ENCODE measurements at regions not wholly inside any gene's neighbourhood (a gene's known extent, or its start where the extent isn't known, plus 50 kb on each side); places are given as distances from the start of the nearest gene placed in this dataset.

- no peak overlapping the region for H3K4me3 Mint-ChIP-seq
- no peaks in the 10 kb centered on the region for H3K4me1 ChIP-seq (ENCODE audit: insufficient read depth, low read length)
- H3K4me3 ChIP-seq (ENCODE audit: low read length), result no peak overlapping the region
- no peaks in the 10 kb centered on the region for H3K36me3 Mint-ChIP-seq (ENCODE audit: low read depth)
- no peak for DNase-seq
- intact Hi-C loops (cut with DNase I, micrococcal nuclease), result no loop called here
- ChIA-PET CTCF (no interaction called here), POLR2A (no interaction called here)
- H3K27ac Mint-ChIP-seq, result no peak overlapping the region
- no peak for ATAC-seq (ENCODE audit: poor library complexity)
- H3K27ac ChIP-seq (ENCODE audit: low read depth in 1 of 2, low read length in 2 of 2), result no peak overlapping the region
- H3K27me3 Mint-ChIP-seq, result no peaks in the 10 kb centered on the region
- TF ChIP-seq, protein P1, sequence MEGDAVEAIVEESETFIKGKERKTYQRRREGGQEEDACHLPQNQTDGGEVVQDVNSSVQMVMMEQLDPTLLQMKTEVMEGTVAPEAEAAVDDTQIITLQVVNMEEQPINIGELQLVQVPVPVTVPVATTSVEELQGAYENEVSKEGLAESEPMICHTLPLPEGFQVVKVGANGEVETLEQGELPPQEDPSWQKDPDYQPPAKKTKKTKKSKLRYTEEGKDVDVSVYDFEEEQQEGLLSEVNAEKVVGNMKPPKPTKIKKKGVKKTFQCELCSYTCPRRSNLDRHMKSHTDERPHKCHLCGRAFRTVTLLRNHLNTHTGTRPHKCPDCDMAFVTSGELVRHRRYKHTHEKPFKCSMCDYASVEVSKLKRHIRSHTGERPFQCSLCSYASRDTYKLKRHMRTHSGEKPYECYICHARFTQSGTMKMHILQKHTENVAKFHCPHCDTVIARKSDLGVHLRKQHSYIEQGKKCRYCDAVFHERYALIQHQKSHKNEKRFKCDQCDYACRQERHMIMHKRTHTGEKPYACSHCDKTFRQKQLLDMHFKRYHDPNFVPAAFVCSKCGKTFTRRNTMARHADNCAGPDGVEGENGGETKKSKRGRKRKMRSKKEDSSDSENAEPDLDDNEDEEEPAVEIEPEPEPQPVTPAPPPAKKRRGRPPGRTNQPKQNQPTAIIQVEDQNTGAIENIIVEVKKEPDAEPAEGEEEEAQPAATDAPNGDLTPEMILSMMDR (IDR thresholded peaks at IDR 0.05), result no peak
- no peaks in the 10 kb centered on the region for H3K4me1 Mint-ChIP-seq (ENCODE audit: low read depth)
- no peaks in the 10 kb centered on the region for H3K36me3 ChIP-seq (ENCODE audit: insufficient read depth, low read length)
- H3K9me3 ChIP-seq (ENCODE audit: control insufficient read depth in 1 of 2, insufficient read depth in 1 of 2, low read length in 2 of 2), result no peaks in the 10 kb centered on the region
- no peaks in the 10 kb centered on the region for H3K27me3 ChIP-seq (ENCODE audit: control insufficient read depth in 1 of 2, insufficient read depth in 2 of 2, low read length in 2 of 2)
- no peaks in the 10 kb centered on the region for H3K9me3 Mint-ChIP-seq
Observed at GRCh38 chr5:135753990-135754389, 80.5 kb upstream of the SLC25A48 start.

DNA sequence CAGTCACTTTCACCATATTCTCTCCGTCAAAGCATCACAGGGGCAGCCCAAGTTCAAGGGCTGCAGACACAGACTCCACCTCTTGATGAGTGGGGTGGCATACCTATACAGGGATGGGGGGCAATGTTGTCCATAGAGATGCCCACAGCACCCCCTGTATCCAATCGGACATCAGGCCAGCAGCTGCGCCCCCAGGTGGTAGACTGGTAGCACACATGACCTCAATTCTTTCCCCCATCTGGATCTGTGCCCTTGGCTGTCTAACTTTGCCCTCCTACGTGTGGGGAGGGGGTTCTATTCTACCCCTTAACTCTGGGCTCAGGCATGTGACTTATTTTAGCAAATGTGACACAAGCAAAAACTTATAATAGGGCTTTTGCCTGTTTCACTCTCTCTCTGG lies 84.0 kb upstream of the SLC25A48 start:
- H3K4me3 ChIP-seq (ENCODE audit: low read length), result no peak overlapping the region
- Mint-ChIP-seq H3K9me3 (no peaks in the 10 kb centered on the region), H3K4me1 (ENCODE audit: low read depth) (no peaks in the 10 kb centered on the region), H3K27me3 (no peaks in the 10 kb centered on the region), H3K36me3 (ENCODE audit: low read depth) (no peaks in the 10 kb centered on the region), H3K27ac (no peak overlapping the region), H3K4me3 (no peak overlapping the region)
- intact Hi-C loops (cut with DNase I, micrococcal nuclease), result no loop called here
- ChIA-PET CTCF (no interaction called here), POLR2A (no interaction called here)
- no peak overlapping the region for H3K27ac ChIP-seq (ENCODE audit: low read depth in 1 of 2, low read length in 2 of 2)
- ATAC-seq (ENCODE audit: poor library complexity) (no peak), DNase-seq (no peak)
- no peaks in the 10 kb centered on the region for H3K27me3 ChIP-seq (ENCODE audit: control insufficient read depth in 1 of 2, insufficient read depth in 2 of 2, low read length in 2 of 2)
- H3K4me1 ChIP-seq (ENCODE audit: insufficient read depth, low read length), result no peaks in the 10 kb centered on the region
- H3K36me3 ChIP-seq (ENCODE audit: insufficient read depth, low read length), result no peaks in the 10 kb centered on the region
- peaks cover 0 to 7% of the 10 kb centered on the region in 2 experiments for H3K9me3 ChIP-seq (ENCODE audit: control insufficient read depth in 1 of 2, insufficient read depth in 1 of 2, low read length in 2 of 2)
- TF ChIP-seq, protein P1 (IDR thresholded peaks at IDR 0.05), result no peak

GRCh38 chr5:135747824-135748223 lies 86.6 kb upstream of the SLC25A48 start:
- Mint-ChIP-seq H3K4me1 (ENCODE audit: low read depth) (no peaks in the 10 kb centered on the region), H3K36me3 (ENCODE audit: low read depth) (no peaks in the 10 kb centered on the region), H3K27me3 (no peaks in the 10 kb centered on the region), H3K4me3 (no peak overlapping the region), H3K27ac (no peak overlapping the region), H3K9me3 (no peaks in the 10 kb centered on the region)
- no peak overlapping the region for H3K27ac ChIP-seq (ENCODE audit: low read depth in 1 of 2, low read length in 2 of 2)
- DNase-seq, result no peak
- no peaks in the 10 kb centered on the region for H3K4me1 ChIP-seq (ENCODE audit: insufficient read depth, low read length)
- H3K9me3 ChIP-seq (ENCODE audit: control insufficient read depth in 1 of 2, insufficient read depth in 1 of 2, low read length in 2 of 2), result peaks cover 0 to 7% of the 10 kb centered on the region in 2 experiments
- H3K4me3 ChIP-seq (ENCODE audit: low read length), result no peak overlapping the region
- intact Hi-C loops (cut with DNase I, micrococcal nuclease), result no loop called here
- no peaks in the 10 kb centered on the region for H3K27me3 ChIP-seq (ENCODE audit: control insufficient read depth in 1 of 2, insufficient read depth in 2 of 2, low read length in 2 of 2)
- ATAC-seq (ENCODE audit: poor library complexity), result no peak
- H3K36me3 ChIP-seq (ENCODE audit: insufficient read depth, low read length), result no peaks in the 10 kb centered on the region
- POLR2A ChIA-PET, result no interaction called here
- CTCF ChIA-PET, result no interaction called here
- TF ChIP-seq, protein P1 (IDR thresholded peaks at IDR 0.05), result no peak

Data from CD4-positive, alpha-beta T cell (primary cell).